Gastrocnemius medialis (tissue), 4 donors: ENCODE measurements at regions not wholly inside any gene's neighbourhood (a gene's known extent, or its start where the extent isn't known, plus 50 kb on each side); places are given as distances from the start of the nearest gene placed in this dataset.

Source experiments
- CTCF ChIP-seq, 5 experiments: fragments of 450-650 bp in 3 of 5; fragments of 200-600 bp in 2 of 5; sonication (generic) in 2 of 5; IDR thresholded peaks in 4 of 5; conservative IDR thresholded peaks in 1 of 5; 1 replicate in 4 of 5; 2 replicates in 1 of 5; pipeline ENCODE4 v1.5.1; 2016 to 2019; ENCODE audit warnings: antibody characterized with exemption in 5 of 5, mild to moderate bottlenecking in 3 of 5, moderate library complexity in 3 of 5
- POLR2A ChIP-seq, 2 donors: fragments of 450-650 bp; IDR thresholded peaks; one replicate each; pipeline ENCODE4 v1.6.1; 2017; ENCODE audit warnings: antibody characterized with exemption in 2 of 2, mild to moderate bottlenecking in 2 of 2, moderate library complexity in 2 of 2

GRCh38 chr13:40228496-40228895 is 437.9 kb downstream of the FOXO1 start:
- no peak for TF ChIP-seq CTCF (IDR thresholded peaks at IDR 0.05 in 4 of 5, conservative IDR thresholded peaks at IDR 0.05 in 1 of 5)
- TF ChIP-seq POLR2A (IDR thresholded peaks at IDR 0.05) = no peak
